Activated T-helper 17 cell treated with anti-CD3 and anti-CD28 coated beads, Interleukin-2, amount 50 U/mL, for 72 hours (primary cell): ENCODE measurements at regions not wholly inside any gene's neighbourhood (a gene's known extent, or its start where the extent isn't known, plus 50 kb on each side); places are given as distances from the start of the nearest gene placed in this dataset.

ENCODE experiments used
- ATAC-seq: fragments of 150-1000 bp; cut with Tn5 transposase; replicated peaks from 2 replicates; pipeline ENCODE4 v1.10.0; 2021; ENCODE audit warnings: mild to moderate bottlenecking, moderate library complexity
- H3K27ac Mint-ChIP-seq: one replicate; pipeline ENCODE4 v1.8.0; 2022; ENCODE audit warnings: mixed read lengths
- H3K27me3 Mint-ChIP-seq: one replicate; pipeline ENCODE4 v1.8.0; 2022; ENCODE audit warnings: mixed read lengths
- H3K36me3 Mint-ChIP-seq: one replicate; pipeline ENCODE4 v1.8.0; 2022; ENCODE audit warnings: low read depth, mild to moderate bottlenecking, mixed read lengths
- H3K4me1 Mint-ChIP-seq: one replicate; pipeline ENCODE4 v1.8.0; 2022; ENCODE audit warnings: mixed read lengths
- H3K4me3 Mint-ChIP-seq: one replicate; pipeline ENCODE4 v1.8.0; 2022; ENCODE audit warnings: mild to moderate bottlenecking, mixed read lengths
- H3K9me3 Mint-ChIP-seq: one replicate; pipeline ENCODE4 v1.8.0; 2022; ENCODE audit warnings: mixed read lengths

DNA sequence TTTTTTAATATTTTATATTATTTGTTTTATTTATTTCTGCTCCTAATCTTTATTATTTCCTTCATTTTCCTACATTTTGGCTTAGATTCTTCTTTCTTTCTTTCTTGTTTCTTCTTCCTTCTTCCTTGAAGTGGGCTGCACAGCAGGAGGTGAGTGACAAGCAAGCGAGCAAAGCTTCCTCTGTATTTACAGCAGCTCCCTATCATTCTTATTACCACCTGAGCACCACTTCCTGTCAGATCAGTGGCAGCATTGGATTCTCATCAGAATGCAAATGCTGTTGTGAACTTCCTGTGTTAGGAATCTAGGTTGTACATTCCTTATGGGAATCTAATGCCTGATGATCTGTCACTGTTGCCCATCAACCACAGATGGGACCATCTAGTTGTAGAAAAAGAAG lies 784.9 kb upstream of the LUZP2 start:
- no peak for ATAC-seq
- Mint-ChIP-seq H3K27ac (no peak overlapping the region), H3K4me3 (no peak overlapping the region), H3K36me3 (no peaks in the 10 kb centered on the region), H3K4me1 (no peaks in the 10 kb centered on the region), H3K9me3 (peaks cover 12% of the 10 kb centered on the region), H3K27me3 (no peaks in the 10 kb centered on the region)

DNA sequence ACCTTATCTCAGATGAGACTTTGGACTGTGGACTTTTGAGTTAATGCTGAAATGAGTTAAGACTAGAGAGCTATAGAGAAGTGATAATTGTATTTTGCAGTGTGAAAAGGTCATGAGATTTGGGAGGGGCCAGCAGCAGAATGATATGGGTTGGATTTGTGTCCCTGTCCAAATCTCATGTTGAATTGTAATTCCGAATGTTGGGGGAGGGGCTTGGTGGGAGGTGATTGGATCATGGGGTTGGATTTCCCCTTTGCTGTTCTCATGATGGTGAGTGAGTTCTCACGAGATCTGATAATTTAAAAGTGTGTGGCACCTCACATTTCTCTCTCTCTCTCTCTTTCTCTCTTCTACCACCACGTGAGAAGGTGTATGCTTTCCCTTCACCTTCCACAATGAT lies 777.8 kb upstream of the LUZP2 start:
- Mint-ChIP-seq H3K4me3 (no peak overlapping the region), H3K4me1 (no peaks in the 10 kb centered on the region)

DNA sequence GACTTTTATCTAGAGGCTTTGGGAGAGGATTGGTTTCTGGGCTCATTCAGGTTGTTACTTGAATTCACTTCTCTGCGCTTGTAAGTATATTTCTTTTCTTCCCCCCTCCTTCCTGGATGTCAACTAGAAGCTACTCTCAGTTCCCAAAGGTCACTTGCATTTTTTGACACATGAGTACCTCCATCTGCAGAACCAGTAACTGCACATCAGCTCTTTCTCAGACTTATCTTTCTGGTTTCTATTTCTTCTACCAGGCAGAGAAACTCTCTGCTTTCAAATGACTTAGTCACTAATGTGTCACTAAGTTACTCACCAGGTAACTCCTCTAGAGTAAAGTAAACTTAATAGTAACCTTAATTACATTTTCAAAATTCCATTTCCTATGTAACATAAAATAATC lies 773.0 kb upstream of the LUZP2 start:
- H3K9me3 Mint-ChIP-seq = peaks cover 15% of the 10 kb centered on the region
- ATAC-seq = no peak
- no peaks in the 10 kb centered on the region for H3K36me3 Mint-ChIP-seq
- no peaks in the 10 kb centered on the region for H3K27me3 Mint-ChIP-seq
- no peaks in the 10 kb centered on the region for H3K4me1 Mint-ChIP-seq
- no peak overlapping the region for H3K27ac Mint-ChIP-seq
- no peak overlapping the region for H3K4me3 Mint-ChIP-seq

More for the DNA sequence above, 777.8 kb upstream of the LUZP2 start:
- Mint-ChIP-seq H3K27me3 (no peaks in the 10 kb centered on the region), H3K27ac (no peak overlapping the region), H3K9me3 (peaks cover 13% of the 10 kb centered on the region), H3K36me3 (no peaks in the 10 kb centered on the region)
- ATAC-seq = no peak

DNA sequence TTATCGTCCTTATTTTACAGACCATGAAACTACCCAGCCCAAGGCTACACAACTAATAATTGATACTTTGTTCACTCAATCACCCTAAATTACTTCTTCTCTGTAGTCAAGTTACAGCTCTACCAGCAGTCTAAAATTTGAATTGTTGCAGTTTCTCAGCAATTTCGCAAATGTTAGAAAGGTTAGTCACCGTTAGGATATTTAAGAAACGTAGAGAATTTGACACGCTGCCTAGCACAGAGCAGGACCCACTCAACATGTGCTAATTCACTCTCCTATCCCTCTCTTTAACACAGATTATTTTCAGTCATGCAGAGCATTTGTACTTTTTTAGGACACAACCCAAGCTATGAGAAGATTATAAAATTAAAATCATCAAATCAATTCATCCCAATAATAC lies 771.1 kb upstream of the LUZP2 start:
- Mint-ChIP-seq H3K36me3 (no peaks in the 10 kb centered on the region), H3K9me3 (peaks cover 15% of the 10 kb centered on the region), H3K27ac (no peak overlapping the region), H3K27me3 (no peaks in the 10 kb centered on the region), H3K4me3 (no peak overlapping the region), H3K4me1 (no peaks in the 10 kb centered on the region)
- ATAC-seq = no peak

DNA sequence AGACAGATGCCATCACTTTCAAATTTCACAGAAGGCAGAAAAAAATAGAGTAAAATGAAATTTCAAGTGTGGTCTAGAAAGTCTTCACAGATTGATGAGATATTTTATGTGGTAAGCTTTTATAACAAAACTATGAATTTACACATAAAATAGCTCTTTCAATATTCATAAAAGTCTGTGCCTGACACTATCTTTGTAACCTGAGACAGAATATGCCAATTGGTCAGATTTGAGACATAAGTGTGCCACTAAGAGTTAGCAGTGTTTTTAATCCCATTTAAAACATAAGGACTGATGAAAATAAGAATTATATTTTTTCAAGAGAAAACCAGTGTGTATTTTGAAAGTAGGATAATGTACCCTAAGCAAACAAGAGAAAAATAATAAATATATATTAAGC lies 769.5 kb upstream of the LUZP2 start:
- Mint-ChIP-seq H3K9me3 (peaks cover 15% of the 10 kb centered on the region), H3K4me1 (no peaks in the 10 kb centered on the region), H3K4me3 (no peak overlapping the region), H3K27me3 (no peaks in the 10 kb centered on the region), H3K27ac (no peak overlapping the region), H3K36me3 (no peaks in the 10 kb centered on the region)
- ATAC-seq = no peak

DNA sequence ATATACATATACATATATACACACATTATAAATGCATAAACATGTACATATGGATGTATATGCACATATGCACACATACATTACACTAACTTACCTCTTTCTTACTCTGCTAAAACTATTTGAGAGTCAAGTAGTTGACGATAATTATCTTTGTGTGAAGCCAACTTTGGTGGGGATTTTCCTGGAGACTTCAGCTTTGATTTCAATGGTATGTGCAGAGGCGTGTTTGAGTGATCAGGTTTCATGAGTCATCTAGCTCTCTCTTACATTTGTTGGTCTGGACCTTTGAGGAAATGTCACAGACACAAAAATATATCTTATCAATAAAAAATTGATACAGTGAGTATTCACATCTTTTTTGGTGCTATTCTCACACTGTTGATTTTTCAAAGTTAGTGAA lies 769.1 kb upstream of the LUZP2 start:
- no peak overlapping the region for H3K27ac Mint-ChIP-seq

DNA sequence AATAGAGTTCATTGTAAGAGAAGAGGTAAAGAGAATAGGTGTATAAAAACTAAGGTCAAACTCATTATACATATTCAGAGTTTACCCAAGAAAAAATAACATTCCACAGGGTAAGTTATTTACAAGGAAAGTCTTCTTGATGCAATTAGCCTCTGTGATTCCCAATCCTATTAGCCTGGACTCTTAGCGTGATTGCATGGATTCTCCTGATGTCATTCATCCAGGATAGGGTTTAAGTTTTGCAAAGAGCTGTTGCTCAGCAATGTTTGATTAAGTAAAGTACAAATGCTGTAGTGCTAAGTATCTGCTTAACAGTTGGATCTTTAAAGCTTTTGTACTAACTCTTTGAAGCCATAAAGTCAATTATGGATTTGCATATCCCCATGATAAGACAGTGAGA lies 767.8 kb upstream of the LUZP2 start:
- Mint-ChIP-seq H3K4me3 (no peak overlapping the region), H3K27me3 (no peaks in the 10 kb centered on the region), H3K27ac (no peak overlapping the region), H3K4me1 (no peaks in the 10 kb centered on the region), H3K36me3 (no peaks in the 10 kb centered on the region), H3K9me3 (peaks cover 10% of the 10 kb centered on the region)
- ATAC-seq = no peak

More for the DNA sequence above, 769.1 kb upstream of the LUZP2 start:
- H3K27me3 Mint-ChIP-seq = no peaks in the 10 kb centered on the region
- H3K36me3 Mint-ChIP-seq = no peaks in the 10 kb centered on the region
- ATAC-seq = no peak
- no peaks in the 10 kb centered on the region for H3K4me1 Mint-ChIP-seq
- H3K9me3 Mint-ChIP-seq = peaks cover 15% of the 10 kb centered on the region
- no peak overlapping the region for H3K4me3 Mint-ChIP-seq

DNA sequence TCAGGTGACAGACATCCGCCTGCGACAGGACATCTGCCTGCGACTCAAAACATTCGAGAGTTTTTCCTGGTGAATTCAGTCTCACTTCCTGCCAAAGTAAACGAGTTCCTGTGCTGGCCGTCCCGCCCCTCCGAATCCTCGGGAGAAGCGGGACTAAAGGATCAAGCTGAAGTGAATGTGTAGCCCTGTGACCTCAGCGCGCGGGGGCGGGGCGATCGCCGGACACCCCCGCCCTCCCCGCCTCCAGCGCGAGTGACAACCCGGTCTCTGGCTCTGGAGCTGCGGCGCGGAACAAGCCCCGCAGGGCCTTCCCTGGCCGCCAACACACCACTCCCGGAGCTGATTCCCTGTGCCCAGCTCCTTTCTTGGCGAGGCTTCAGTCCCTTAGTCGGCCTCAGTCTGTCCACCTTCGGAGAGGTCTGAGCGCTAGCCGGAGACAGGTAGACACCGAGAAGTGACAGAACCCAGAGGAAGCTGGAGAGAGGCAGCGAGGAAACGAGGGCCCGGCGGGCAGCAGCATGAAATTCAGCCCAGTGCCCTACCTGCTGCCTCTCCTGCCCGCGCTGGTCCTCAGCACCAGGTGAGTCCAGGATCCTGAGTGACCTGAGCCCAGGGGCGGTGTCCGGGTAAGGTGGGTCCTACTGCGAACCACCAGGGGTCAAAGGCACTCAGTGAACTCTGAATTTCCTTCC lies 766.4 kb upstream of the LUZP2 start:
- H3K4me3 Mint-ChIP-seq = no peak overlapping the region
- no peaks in the 10 kb centered on the region for H3K36me3 Mint-ChIP-seq
- no peaks in the 10 kb centered on the region for H3K27me3 Mint-ChIP-seq
- H3K4me1 Mint-ChIP-seq = no peaks in the 10 kb centered on the region
- no peak overlapping the region for H3K27ac Mint-ChIP-seq
- no peak for ATAC-seq
- peaks cover 21% of the 10 kb centered on the region for H3K9me3 Mint-ChIP-seq

DNA sequence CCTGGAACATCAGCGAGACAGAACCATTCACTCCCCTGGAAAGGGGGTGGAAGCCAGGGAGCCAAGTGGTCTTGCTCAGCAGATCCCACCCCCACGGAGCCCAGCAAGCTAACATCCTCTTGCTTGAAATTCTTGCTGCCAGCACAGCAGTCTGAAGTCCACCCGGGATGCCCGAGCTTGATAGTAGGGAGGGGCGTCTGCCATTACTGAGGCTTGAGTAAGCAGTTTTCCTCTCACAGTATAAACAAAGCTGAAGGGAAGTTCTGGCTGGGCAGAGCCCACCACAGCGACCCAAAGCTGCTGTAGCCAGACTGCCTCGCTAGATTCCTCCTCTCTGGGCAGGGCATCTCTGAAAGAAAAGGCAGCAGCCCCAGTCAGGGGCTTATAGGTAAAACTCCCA lies 764.8 kb upstream of the LUZP2 start:
- Mint-ChIP-seq H3K4me1 (no peaks in the 10 kb centered on the region), H3K9me3 (peaks cover 22% of the 10 kb centered on the region), H3K36me3 (no peaks in the 10 kb centered on the region), H3K27ac (no peak overlapping the region), H3K27me3 (no peaks in the 10 kb centered on the region), H3K4me3 (no peak overlapping the region)
- no peak for ATAC-seq

DNA sequence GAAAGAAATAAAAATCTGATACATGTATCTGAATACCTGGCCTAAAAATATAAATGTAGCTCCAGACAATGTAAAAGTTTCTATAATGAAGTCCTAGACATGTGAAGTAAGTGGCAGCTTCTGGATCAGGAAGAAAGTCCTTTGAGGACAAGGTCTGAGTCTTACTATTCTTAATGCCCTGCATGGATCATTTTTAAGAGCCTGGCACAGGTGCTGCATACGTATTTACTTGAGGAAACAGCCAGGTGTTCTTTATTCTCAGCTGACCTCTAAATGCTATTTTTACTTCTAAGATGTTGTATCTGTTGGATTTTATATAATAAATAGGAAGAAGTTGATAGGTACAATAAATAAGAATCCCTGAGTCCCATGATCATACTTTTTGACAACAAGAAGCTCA lies 750.0 kb upstream of the LUZP2 start:
- H3K27ac Mint-ChIP-seq = no peak overlapping the region
- no peak overlapping the region for H3K4me3 Mint-ChIP-seq

DNA sequence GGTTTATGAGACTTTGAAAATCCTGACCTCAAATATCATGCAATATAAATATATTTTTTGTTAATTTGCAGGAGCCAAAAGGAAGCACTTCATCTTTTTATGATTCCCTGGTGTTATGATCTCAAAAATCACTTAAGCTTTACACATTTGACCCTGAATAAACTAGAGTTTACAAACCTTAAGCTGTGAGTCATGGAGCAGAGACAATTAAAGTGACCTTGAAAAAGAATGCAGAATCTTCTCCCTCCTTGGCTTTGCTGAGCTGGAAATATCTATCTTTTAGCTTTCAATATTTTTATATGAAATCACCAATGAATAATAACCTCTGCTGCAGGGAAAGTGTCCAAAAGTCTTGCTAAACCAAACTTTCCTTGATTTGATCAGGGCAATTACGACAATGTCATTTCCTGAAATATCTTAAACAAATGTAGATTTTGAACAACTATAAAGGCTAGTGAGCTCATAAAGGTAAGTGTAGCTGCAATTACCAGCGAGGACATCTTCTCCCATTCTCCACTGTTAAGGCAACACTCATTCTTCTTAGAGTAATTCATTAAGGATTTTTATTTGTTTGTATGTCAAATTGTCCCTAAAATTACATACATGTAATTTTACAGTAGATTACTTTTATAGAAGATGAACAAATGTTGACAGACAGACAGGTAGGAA lies 747.0 kb upstream of the LUZP2 start:
- H3K4me1 Mint-ChIP-seq = no peaks in the 10 kb centered on the region
- no peaks in the 10 kb centered on the region for H3K27me3 Mint-ChIP-seq
- no peak for ATAC-seq
- no peak overlapping the region for H3K27ac Mint-ChIP-seq
- peaks cover 10% of the 10 kb centered on the region for H3K9me3 Mint-ChIP-seq
- H3K36me3 Mint-ChIP-seq = no peaks in the 10 kb centered on the region
- no peak overlapping the region for H3K4me3 Mint-ChIP-seq

More for the DNA sequence above, 750.0 kb upstream of the LUZP2 start:
- ATAC-seq = no peak
- Mint-ChIP-seq H3K36me3 (no peaks in the 10 kb centered on the region), H3K27me3 (no peaks in the 10 kb centered on the region), H3K4me1 (no peaks in the 10 kb centered on the region), H3K9me3 (peaks cover 10% of the 10 kb centered on the region)

DNA sequence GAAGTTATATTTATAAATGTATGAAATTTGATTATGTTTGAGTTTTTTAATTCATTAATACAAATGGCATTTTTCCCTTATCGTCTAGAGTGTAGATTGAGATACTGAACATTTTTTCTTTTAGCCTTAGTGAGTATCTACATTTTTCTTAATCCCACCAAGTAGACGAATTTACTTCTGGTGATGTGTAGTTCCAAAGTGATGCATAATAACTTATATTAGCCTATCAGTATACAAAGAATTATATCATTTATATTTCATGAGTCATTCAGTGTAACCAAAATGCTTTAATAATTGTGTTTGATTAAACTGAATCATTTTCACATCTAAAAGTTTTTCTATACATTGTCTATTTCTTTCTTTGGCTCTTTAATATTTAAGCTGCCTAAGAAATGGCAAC lies 745.6 kb upstream of the LUZP2 start:
- ATAC-seq = no peak
- H3K27me3 Mint-ChIP-seq = no peaks in the 10 kb centered on the region
- H3K4me3 Mint-ChIP-seq = no peak overlapping the region
- no peaks in the 10 kb centered on the region for H3K36me3 Mint-ChIP-seq
- H3K27ac Mint-ChIP-seq = no peak overlapping the region
- H3K9me3 Mint-ChIP-seq = peaks cover 17% of the 10 kb centered on the region
- no peaks in the 10 kb centered on the region for H3K4me1 Mint-ChIP-seq

DNA sequence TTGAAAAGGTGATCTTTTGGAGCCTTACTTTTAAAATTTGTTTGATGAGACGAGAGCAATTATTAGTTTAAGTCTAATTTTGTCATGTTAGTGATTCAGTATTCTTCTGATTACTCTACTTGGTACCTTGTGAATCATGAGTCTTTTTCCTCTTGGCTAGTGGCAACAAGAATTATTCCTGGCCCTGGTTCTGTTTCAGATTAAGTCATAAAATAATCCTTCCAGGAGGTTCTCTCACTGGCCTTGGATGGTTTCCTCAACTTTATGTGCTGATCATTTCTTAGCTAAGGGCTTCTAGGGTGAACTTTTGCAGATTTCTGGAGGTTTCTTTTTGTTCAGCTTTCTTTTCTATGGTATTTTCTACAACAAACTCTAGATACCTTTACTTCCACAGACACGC lies 741.8 kb upstream of the LUZP2 start:
- H3K9me3 Mint-ChIP-seq = peaks cover 16% of the 10 kb centered on the region
- no peaks in the 10 kb centered on the region for H3K27me3 Mint-ChIP-seq
- no peaks in the 10 kb centered on the region for H3K36me3 Mint-ChIP-seq

DNA sequence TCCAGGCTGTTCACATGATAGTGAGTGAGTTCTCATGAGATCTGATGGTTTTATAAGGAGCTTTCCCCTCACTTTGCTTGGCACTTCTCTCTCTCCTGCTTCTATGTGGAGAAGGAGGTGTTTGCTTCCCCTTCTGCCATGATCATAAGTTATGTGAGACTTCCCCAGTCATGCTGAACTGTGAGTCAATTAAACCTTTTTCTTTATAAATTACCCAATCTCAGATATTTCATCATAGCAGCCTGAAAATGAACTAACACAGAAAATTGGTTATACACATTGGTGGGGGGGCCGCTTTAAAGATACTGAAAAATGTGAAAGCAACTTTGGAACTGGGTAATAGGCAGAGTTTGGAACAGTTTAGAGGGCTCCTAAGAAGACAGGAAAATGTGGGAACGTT lies 741.1 kb upstream of the LUZP2 start:
- Mint-ChIP-seq H3K9me3 (peaks cover 11% of the 10 kb centered on the region), H3K27me3 (no peaks in the 10 kb centered on the region), H3K36me3 (no peaks in the 10 kb centered on the region), H3K27ac (no peak overlapping the region), H3K4me1 (no peaks in the 10 kb centered on the region), H3K4me3 (no peak overlapping the region)
- no peak for ATAC-seq

More for the DNA sequence above, 741.8 kb upstream of the LUZP2 start:
- no peak for ATAC-seq
- no peak overlapping the region for H3K27ac Mint-ChIP-seq
- H3K4me3 Mint-ChIP-seq = no peak overlapping the region
- H3K4me1 Mint-ChIP-seq = no peaks in the 10 kb centered on the region

DNA sequence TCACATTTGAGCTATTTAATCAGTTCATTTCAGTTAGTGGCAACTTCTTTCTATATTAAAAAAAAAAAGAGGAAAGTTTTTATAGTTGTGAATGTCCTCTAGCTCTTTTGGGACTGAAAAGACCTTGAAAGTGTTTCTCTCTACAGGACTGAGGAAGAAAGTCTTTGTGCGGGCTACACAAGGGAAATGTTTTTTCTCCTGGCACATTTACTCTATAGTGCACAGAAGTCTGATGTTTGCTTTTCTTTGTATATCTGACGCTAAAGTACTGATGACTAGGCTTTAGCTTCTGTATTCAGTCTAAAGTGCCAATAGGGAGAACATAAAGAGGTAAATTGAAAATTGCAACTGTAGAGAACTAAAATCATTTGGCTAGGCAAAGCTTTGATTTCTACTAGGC lies 737.4 kb upstream of the LUZP2 start:
- ATAC-seq = no peak
- Mint-ChIP-seq H3K27ac (no peak overlapping the region), H3K4me3 (no peak overlapping the region), H3K9me3 (peaks cover 16% of the 10 kb centered on the region), H3K27me3 (no peaks in the 10 kb centered on the region), H3K36me3 (no peaks in the 10 kb centered on the region), H3K4me1 (no peaks in the 10 kb centered on the region)
